A172 (cell line): ENCODE measurements at regions not wholly inside any gene's neighbourhood (a gene's known extent, or its start where the extent isn't known, plus 50 kb on each side); places are given as distances from the start of the nearest gene placed in this dataset.
"Not testable (repeated sequence)": the region's sequence is repeated elsewhere in the genome, so short reads cannot be mapped to it uniquely, and the experiment has no call there.

Source experiments
- DNase-seq: peaks from one replicate; pipeline ENCODE4 v3.0.0-alpha.2; 2015; ENCODE audit warnings: low spot score

DNA sequence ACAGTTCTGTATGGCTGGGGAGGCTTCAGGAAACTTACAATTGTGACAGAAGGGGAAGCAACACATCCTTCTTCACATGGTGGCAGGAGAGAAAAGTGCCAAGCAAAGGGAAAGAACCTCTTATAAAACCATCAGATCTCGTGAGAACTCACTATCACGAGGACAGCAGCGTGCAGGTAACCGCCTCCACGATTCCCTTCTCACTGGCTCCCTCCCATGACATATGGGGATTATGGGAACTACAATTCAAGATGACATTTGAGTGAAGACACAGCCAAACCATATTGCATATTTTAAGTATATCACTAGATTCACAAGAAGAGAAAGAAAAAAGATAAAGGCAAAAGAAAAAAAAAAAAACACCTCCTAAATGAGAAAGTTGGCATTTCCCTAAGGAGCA is 431.9 kb upstream of the RGS17 start:
- DNase-seq: no peak

GRCh38 chr6:153553627-153554026 is 422.5 kb upstream of the RGS17 start:
- peak; percentile 24 for DNase-seq

- no peak for DNase-seq
These were observed 408.5 kb upstream of the RGS17 start for GRCh38 chr6:153539602-153540001.

DNA sequence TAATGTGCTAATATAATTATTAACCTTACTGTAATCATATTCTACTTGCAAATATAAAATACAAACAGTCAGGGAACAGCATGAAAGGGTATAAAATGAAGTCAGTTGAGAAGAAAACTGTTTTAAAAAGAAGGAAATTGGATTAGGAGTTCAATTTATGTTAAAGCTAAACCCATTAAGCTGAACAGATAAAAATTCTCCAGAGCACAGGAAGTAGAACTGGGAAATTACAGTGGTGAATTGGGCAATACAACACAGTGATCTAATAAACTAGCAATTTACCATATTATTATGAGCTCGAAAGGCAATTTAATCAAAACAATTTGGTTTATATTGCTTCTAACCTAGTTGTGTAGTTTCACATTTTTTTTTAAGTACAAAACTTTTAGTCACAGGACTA is 407.4 kb upstream of the RGS17 start:
- DNase-seq: no peak

DNA sequence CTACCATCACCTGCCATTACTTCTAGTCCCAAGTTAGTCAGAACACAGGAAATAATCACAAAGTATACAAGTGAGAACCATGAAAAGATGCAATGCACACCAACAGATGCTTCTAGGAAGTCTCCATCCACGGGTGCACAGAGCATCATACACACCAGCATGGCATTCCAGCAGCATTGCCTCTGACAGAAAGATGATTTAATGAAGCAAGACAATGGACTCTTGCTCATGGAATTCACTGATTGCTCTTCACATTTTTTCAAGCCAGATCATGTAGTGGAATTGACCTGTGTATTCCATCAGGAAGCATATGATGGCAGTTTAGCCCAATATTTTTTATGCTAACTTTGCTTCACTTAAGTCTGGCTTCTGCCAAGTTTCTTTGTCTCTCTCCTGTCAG is 406.3 kb upstream of the RGS17 start:
- DNase-seq: peak; percentile 29

DNA sequence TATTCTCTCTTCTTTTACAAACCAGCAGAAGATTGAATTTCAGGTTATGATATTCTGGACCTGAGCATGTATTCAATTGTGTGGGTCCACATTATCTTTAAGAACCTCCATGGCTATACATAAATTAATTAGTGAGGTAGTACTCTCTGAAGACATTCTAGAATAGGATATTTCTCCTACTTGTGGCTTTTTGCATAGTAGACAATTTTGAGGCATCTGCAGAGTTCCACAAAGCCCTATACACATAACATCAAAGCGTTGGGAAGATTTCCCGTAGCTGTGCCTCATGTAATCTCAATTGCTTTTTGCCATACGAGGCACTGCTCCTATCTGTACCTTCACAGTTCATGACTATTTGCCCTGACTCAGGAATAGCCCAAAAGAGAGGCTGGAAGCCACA is 395.4 kb upstream of the RGS17 start:
- no peak for DNase-seq

GRCh38 chr6:153525998-153526397 is 394.9 kb upstream of the RGS17 start:
- DNase-seq: no peak

- no peak for DNase-seq
These were observed 392.3 kb upstream of the RGS17 start for GRCh38 chr6:153523390-153523789.

GRCh38 chr6:153511896-153512496 is 380.9 kb upstream of the RGS17 start:
- DNase-seq: peak; percentile 45

GRCh38 chr6:153503810-153504209 is 372.7 kb upstream of the RGS17 start:
- DNase-seq: peak; percentile 4

GRCh38 chr6:153493501-153493900 is 362.4 kb upstream of the RGS17 start:
- DNase-seq: no peak

- DNase-seq: no peak
These were observed 358.4 kb upstream of the RGS17 start for GRCh38 chr6:153489479-153489878.

DNA sequence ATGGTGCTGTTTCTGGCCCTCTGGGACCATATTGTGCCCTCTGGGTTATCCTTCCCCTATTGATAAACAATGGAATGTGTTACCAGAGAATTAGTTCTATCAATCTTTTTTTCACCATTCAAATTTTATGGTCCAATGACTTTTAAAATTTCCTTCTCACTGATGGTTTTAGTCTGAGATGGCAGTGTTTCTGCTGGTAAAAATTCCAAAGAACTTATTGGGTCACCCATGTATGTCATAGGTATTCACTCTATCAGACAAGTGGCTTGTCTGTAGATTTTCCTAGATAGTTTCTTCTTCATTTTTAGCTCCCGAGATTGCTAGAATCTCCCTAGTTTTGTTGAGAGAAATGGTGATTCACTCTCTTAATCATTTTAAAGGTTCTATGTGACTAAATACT is 357.2 kb upstream of the RGS17 start:
- DNase-seq: no peak

- DNase-seq: no peak
These were observed 354.0 kb upstream of the RGS17 start for GRCh38 chr6:153485072-153485471.

DNA sequence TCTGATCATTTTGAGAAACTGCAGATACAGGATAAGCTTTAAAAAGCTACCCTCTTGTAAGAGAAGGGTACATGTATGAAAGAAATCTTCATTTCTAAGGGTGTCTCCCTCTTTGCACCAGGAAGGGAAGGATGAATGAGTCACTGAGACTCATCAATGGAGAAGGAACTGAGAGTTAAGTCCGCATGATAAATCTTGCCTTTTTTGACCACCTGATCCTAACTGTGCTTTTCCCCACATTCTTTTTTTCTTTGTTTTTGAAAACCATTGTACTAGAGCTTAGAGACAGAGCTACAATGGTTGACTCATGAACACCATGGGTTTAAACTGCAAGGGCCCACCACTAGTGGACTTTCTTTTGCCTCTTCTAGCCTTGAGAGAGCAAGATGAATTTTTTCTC is 353.0 kb upstream of the RGS17 start:
- DNase-seq: no peak

GRCh38 chr6:153476243-153476642 is 345.2 kb upstream of the RGS17 start:
- DNase-seq: no peak

DNA sequence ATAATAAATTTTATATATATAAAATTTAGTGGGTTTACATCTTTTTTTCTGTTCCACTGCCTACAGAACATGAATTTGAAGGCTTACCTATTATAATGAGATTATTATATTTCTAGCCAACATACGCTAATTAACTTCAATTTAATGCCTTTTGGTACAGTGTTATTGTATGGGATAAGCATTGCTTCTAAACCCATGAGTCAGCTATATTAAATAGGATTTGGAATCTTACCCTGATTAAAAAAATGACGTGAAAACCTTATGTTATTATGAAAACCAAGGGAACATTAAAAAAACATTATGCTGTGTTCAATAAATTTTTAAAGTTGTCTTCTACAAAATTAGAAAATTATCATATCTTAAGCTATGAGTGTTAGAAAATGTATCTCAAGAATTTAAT is 334.0 kb upstream of the RGS17 start:
- DNase-seq: no peak

DNA sequence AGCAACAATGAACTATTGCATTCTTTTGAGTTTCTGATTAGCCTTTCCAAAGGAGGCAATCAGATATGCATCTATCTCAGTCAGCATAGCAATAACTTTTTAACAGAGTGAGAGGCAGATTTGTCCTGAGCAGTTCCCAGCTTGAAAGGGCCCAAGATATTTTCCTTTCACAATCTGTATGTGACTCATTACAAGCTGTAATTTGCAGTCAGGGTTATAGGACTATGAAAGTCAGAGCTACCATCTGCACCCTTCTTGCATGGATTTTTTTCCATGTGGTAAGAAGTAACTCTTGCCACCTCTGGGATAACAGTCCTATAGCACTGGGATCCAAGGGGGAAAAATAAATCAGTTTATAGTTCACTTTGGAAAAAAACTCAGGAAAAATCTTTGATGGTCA is 318.2 kb upstream of the RGS17 start:
- DNase-seq: no peak

DNA sequence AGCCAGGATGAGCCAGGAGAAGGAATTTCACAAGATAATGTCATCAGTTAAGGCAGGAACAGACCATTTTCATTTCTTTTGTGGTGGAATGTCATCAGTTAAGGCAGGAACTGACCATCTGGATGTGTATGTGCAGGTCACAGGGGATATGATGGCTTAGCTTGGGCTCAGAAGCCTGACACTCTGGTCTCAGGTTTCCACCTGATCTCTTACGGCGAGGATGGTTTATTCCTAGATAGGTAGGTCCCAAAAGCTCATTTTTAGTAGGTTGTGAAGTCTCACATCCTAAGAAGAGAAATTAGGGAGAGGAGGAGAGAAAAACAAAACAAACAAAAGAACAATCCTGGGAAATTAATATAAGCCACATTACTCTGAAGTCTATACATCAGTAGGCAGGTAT is 311.7 kb upstream of the RGS17 start:
- not testable (repeated sequence) for DNase-seq

DNA sequence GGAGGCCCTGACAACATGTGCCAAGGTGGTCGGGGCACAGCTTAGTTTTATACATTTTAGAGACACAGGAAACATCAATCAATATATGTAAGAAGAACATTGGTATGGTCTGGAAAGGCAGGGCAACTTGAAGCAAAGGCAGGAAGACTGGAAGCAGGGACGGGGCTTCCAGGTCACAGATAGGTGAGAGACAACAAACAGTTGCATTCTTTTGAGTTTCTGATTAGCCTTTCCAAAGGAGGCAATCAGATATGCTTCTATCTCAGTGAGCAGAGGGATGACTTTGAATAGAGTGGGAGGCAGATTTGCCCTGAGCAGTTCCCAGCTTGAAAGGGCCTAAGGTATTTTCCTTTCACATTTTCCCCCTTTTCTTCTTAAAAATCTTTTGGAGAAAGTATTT is 311.0 kb upstream of the RGS17 start:
- DNase-seq: no peak

- no peak for DNase-seq
These were observed 306.1 kb upstream of the RGS17 start for GRCh38 chr6:153437193-153437592.

GRCh38 chr6:153436351-153436750 is 305.3 kb upstream of the RGS17 start:
- DNase-seq: no peak

- DNase-seq: no peak
These were observed 304.7 kb upstream of the RGS17 start for GRCh38 chr6:153435787-153436186.

GRCh38 chr6:153425536-153425935 is 294.5 kb upstream of the RGS17 start:
- DNase-seq: no peak
